ENCODE measurements at regions not wholly inside any gene's neighbourhood (a gene's known extent, or its start where the extent isn't known, plus 50 kb on each side); places are given as distances from the start of the nearest gene placed in this dataset.
"Not testable (repeated sequence)": the region's sequence is repeated elsewhere in the genome, so short reads cannot be mapped to it uniquely, and the experiment has no call there.

DNA sequence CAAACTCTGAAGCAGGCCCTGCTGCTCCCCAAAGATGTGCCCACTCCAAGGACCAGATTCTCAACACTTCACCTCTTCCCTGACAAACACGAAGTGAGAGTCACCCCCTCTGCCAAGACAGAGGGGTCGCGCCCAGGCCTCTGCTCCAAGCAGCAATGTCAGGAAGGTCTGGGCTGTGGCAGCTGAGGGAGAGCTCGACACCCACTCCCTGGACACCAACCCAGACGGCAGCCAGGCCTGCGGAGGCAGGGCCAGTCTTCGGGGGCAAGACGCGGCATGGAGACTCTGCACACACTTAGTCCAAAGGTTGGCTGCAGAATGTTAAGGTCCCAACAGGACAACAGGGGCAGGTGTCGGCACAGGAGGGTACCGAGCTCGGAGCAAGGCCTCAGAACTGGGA lies 144.2 kb downstream of the DLL1 start:
- DNase-seq: no peak

- DNase-seq: not testable (repeated sequence)
Observed at GRCh38 chr6:170146131-170146530, 144.7 kb downstream of the DLL1 start.

- DNase-seq: not testable (repeated sequence)
Observed at GRCh38 chr6:170145716-170146115, 145.2 kb downstream of the DLL1 start.

DNA sequence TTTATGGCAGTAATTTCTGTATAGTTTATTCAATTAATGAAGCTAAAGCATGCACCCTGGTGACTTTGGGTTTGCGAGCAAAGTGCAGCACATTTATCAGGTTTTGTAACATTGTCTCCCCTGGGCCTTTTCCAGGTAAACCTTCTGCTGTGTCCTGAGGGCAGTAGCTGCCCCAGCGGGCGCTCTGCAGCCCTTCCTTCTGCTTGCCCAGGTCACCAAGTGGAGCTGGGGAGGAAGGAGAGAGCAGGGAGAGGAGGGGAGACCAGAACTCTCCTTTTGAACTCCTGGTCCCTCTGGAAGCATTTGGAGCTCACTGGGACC lies 145.6 kb downstream of the DLL1 start:
- DNase-seq: no peak

DNA sequence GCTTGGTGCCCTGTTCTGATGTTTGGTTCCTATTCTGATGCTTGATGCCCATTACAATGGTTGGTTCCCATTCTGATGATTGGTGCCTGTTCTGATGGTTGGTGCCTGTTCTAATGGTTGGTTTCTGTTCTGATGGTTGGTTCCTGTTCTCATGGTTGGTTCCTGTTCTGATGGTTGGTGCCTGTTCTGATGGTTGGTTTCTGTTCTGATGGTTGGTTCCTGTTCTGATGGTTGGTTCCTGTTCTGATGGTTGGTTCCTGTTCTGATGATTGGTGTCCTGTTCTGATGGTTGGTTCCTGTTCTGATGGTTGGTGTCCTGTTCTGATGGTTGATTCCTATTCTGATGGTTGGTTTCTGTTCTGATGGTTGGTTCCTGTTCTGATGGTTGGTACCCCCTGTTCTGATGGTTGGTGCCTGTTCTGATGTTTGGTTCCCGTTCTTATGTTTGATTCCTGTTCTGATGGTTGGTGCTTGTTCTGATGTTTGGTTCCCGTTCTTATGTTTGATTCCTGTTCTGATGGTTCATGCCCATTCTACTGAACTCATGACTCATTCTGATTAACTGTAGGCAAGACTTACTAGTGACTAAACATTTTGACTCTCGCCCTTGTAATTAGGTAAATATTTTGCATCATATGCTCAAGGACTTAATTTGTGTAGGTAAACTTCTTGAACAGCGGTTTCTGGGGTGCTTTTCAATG lies 146.2 kb downstream of the DLL1 start:
- no peak for DNase-seq

GRCh38 chr6:170143401-170144150 lies 147.3 kb downstream of the DLL1 start:
- DNase-seq: no peak

DNA sequence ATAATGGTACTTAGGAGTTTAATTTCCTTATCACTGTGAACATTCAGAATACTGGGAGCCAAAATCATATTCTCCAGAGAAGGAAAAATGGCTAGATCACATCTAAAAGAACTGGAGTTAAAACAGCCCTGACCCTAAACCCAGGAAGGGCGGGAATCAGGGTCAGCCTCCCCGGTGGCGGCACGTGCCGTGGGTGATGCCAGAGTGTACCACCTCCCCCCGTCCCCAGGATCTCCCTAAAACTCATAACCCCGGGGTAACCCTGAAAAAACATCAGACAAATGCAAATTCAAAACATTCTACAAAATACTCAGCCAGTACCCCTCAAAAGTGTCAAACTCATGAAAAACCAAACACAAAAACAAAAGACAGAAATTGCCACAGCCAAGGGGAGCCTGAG lies 148.3 kb downstream of the DLL1 start:
- no peak for DNase-seq

DNA sequence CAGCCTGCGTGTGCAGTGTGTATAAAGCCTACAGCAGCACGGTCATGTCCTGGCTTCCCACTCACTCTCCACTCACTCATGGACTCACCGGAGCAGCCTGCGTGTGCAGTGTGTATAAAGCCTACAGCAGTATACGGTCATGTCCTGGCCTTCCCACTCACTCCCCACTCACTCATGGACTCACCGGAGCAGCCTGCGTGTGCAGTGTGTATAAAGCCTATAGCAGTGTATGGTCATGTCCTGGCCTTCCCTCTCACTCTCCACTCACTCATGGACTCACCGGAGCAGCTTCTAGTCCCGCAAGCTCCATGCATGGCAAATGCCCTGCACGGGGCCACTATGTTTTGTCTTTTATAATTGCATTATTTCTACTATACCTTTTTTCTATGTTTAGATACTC lies 149.8 kb downstream of the DLL1 start:
- not testable (repeated sequence) for DNase-seq

GRCh38 chr6:170140129-170140528 lies 150.7 kb downstream of the DLL1 start:
- DNase-seq: no peak

GRCh38 chr6:170139531-170139930 lies 151.3 kb downstream of the DLL1 start:
- no peak for DNase-seq

DNA sequence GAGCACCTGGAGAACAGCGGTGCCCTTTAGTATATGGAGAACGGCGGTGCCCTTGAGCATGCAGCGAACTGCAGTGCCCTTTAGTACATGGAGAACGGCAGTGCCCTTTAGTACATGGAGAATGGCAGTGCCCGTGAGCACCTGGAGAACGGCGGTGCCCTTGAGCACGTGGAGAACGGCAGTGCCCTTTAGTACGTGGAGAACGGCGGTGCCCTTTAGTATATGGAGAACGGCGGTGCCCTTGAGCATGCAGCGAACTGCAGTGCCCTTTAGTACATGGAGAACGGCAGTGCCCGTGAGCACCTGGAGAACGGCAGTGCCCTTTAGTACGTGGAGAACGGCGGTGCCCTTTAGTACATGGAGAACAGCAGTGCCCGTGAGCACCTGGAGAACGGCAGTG lies 151.8 kb downstream of the DLL1 start:
- not testable (repeated sequence) for DNase-seq

- no peak for DNase-seq
Observed at GRCh38 chr6:170137911-170138910, 152.7 kb downstream of the DLL1 start.

DNA sequence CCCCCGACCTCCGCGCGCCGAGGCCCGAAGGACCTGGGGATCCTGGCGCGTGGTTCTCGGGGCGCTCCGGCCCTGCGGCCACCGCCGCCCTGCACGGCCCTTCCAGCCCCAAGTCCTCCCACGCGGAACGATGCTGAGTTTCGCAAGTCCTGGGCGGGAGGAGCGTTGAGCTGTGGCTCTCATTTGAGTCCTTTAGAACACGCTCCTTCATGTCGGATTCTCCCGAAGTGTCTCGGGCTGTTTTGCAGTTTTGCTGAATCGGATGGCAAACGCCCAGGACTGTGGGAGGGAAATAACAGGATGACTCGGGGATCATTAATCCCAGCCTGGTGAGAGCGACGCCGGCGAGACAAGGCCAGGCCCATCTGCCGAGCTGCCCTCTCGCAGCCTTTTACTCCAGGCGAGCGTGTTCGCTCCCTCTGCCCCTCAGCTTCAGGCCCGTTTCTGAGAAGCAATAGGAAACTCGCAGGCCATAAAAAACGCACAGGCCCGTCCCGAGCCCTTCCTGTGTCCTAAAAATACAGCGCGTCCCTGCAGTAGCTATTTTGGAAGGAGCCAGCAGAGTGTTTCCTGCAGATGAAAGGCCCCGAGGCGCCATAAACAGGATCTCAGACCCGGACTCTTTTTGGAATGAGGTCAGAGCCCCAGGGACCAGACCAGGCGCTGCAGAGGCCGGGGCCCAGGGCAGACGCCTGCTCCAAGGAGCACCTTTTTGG lies 153.5 kb downstream of the DLL1 start:
- no peak for DNase-seq

DNA sequence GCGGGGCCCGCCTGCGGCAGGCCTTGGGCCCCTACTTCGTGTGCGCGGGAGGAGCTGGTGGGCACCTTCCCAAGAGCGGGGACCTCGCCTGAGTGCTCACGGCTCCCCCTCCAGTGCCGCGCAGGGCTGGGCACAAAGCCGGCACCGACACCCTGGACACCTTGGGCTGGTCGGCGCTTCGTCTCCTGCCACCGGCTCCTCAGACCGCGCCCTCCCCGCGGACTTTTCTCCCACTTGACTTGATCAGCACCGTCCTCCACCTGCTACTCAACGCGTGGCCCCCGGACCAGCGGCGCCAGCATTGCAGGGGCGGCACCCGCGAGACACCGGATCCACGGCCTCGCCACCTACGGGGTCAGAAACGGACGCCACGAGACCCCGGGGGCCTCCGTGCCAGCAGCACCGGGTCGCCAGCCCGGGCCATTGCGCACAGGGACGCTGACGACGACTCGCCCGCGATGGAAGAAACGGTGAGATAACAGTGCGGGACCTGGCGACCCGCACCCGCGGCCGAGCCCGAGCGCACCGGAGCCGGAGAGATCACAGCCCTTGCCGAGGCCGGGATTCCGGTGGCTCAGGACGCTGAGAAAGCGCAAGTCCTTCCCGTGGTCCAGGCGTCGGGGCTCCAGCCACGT lies 154.2 kb downstream of the DLL1 start:
- no peak for DNase-seq

DNA sequence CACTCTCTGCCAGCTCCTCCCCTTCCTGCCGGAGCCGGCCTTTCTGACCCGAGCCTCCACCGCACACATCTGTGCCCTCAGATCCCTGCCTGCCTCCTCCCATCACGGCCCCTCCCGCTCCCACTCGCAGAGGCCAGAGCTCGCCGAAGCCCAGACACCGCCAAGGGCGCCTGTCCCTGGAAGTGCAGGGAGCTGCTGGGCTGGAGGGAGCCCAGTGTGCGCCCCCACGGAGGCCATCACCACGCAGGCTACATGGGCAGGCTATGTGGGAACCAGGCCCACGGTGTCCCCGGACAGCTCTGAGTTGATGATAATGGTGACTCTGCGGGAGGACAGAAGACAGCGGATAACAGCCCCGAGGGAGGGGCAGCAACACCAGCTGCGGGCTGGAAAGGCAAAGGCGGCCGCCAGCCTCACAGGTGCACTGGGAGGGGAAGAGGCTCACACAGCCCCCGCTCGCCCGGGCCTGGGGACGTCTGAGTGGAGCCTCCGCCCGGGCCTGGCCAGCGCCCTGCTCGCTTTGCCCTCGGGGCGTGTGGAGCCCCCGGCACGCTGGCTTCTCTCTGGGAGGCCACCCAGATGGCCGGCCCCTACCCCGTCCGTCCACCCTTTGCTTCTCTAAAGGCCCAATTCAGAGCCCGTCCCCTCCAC lies 154.9 kb downstream of the DLL1 start:
- DNase-seq: no peak

- DNase-seq: no peak
Observed at GRCh38 chr6:170135461-170135820, 155.4 kb downstream of the DLL1 start.

- no peak for DNase-seq
Observed at GRCh38 chr6:170134471-170135440, 156.1 kb downstream of the DLL1 start.

- no peak for DNase-seq
Observed at GRCh38 chr6:170134031-170134470, 156.8 kb downstream of the DLL1 start.

DNA sequence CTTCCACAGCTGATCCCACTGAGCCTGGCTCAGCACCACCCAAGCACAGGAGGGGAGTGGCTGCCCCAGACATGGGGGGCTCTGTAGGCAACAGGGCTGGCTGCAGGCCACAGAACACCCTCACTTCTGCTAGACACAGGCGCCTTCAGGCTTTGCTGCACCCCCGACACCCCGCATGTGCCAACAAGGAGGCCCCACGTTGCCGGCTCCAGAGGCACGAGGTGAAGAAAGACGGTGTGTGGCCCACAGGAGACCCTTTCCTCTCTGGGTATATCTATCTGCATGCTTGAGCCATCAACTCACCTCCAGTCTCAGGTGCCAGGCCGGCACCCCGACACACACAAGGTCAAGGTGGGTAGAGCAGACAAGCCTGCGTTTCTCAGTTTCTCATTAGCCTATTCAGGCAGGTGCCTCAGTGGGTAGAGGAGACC lies 158.3 kb downstream of the DLL1 start:
- DNase-seq: no peak

DNA sequence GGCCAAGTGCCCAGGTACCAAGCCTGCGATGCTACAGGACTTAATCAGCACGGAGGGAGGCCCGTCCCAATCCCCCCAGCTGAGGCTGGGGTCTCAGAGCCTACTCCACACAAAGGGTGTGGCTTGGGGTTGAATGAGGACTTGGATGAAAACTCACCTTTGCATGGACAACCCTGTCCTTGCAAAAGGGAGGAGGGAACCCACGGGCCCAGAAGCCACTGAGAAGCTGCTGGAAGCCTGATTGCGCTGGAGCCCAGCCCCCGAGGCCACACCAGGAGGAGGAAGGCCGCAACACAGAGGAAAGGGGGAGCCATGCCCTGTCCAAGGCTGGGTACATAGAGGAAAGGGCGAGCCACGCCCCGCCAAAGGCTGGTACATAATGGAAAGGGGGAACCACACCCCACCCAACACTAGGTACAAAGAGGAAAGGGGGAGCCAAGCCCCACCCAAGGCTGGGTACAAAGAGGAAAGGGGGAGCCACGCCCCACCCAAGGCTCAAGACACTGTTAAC lies 158.8 kb downstream of the DLL1 start:
- DNase-seq: no peak

Data from stimulated activated CD4-positive, alpha-beta T cell treated with anti-CD3 and anti-CD28 coated beads, Interleukin-2, amount 100 ng/mL, for 48 hours (primary cell).